ENCODE measurements at regions not wholly inside any gene's neighbourhood (a gene's known extent, or its start where the extent isn't known, plus 50 kb on each side); places are given as distances from the start of the nearest gene placed in this dataset.

GRCh38 chr18:53991805-53992204 is 232.7 kb downstream of the MBD2 start:
- H3K27ac Mint-ChIP-seq (ENCODE audit: unreplicated experiment), result no peak overlapping the region
- H3K4me3 Mint-ChIP-seq (ENCODE audit: unreplicated experiment), result no peak overlapping the region
- no peaks in the 10 kb centered on the region for H3K27me3 Mint-ChIP-seq (ENCODE audit: unreplicated experiment)

GRCh38 chr18:53991202-53991601 is 233.3 kb downstream of the MBD2 start:
- no peaks in the 10 kb centered on the region for H3K27me3 Mint-ChIP-seq (ENCODE audit: unreplicated experiment)
- no peak overlapping the region for H3K27ac Mint-ChIP-seq (ENCODE audit: unreplicated experiment)
- TF ChIP-seq CTCF (IDR thresholded peaks at IDR 0.05; ENCODE audit: unreplicated experiment), result no peak
- no peaks in the 10 kb centered on the region for H3K9me3 Mint-ChIP-seq (ENCODE audit: unreplicated experiment)
- H3K36me3 Mint-ChIP-seq (ENCODE audit: low read depth, unreplicated experiment), result no peaks in the 10 kb centered on the region
- no peak overlapping the region for H3K4me3 Mint-ChIP-seq (ENCODE audit: unreplicated experiment)
- no peaks in the 10 kb centered on the region for H3K4me1 Mint-ChIP-seq (ENCODE audit: unreplicated experiment)
- no peak for DNase-seq (ENCODE audit: low spot score)

More at GRCh38 chr18:53991805-53992204, 232.7 kb downstream of the MBD2 start:
- Mint-ChIP-seq H3K36me3 (ENCODE audit: low read depth, unreplicated experiment) (no peaks in the 10 kb centered on the region), H3K9me3 (ENCODE audit: unreplicated experiment) (no peaks in the 10 kb centered on the region), H3K4me1 (ENCODE audit: unreplicated experiment) (no peaks in the 10 kb centered on the region)
- no peak for TF ChIP-seq CTCF (IDR thresholded peaks at IDR 0.05; ENCODE audit: unreplicated experiment)
- no peak for DNase-seq (ENCODE audit: low spot score)

GRCh38 chr18:53990485-53990884 is 234.0 kb downstream of the MBD2 start:
- DNase-seq (ENCODE audit: low spot score), result no peak
- TF ChIP-seq CTCF (IDR thresholded peaks at IDR 0.05; ENCODE audit: unreplicated experiment), result no peak
- Mint-ChIP-seq H3K27me3 (ENCODE audit: unreplicated experiment) (no peaks in the 10 kb centered on the region), H3K27ac (ENCODE audit: unreplicated experiment) (no peak overlapping the region), H3K4me1 (ENCODE audit: unreplicated experiment) (no peaks in the 10 kb centered on the region), H3K36me3 (ENCODE audit: low read depth, unreplicated experiment) (no peaks in the 10 kb centered on the region), H3K9me3 (ENCODE audit: unreplicated experiment) (no peaks in the 10 kb centered on the region), H3K4me3 (ENCODE audit: unreplicated experiment) (no peak overlapping the region)

GRCh38 chr18:53984021-53984420 is 240.4 kb downstream of the MBD2 start:
- no peak overlapping the region for H3K27ac Mint-ChIP-seq (ENCODE audit: unreplicated experiment)
- TF ChIP-seq CTCF (IDR thresholded peaks at IDR 0.05; ENCODE audit: unreplicated experiment), result no peak
- no peak for DNase-seq (ENCODE audit: low spot score)
- peaks cover 10% of the 10 kb centered on the region for H3K36me3 Mint-ChIP-seq (ENCODE audit: low read depth, unreplicated experiment)
- H3K27me3 Mint-ChIP-seq (ENCODE audit: unreplicated experiment), result no peaks in the 10 kb centered on the region
- H3K4me1 Mint-ChIP-seq (ENCODE audit: unreplicated experiment), result no peaks in the 10 kb centered on the region
- peaks cover 9% of the 10 kb centered on the region for H3K9me3 Mint-ChIP-seq (ENCODE audit: unreplicated experiment)
- no peak overlapping the region for H3K4me3 Mint-ChIP-seq (ENCODE audit: unreplicated experiment)

- no peaks in the 10 kb centered on the region for H3K4me1 Mint-ChIP-seq (ENCODE audit: unreplicated experiment)
- H3K9me3 Mint-ChIP-seq (ENCODE audit: unreplicated experiment), result no peaks in the 10 kb centered on the region
- H3K36me3 Mint-ChIP-seq (ENCODE audit: low read depth, unreplicated experiment), result peaks cover 5% of the 10 kb centered on the region
- peaks cover 3% of the 10 kb centered on the region for H3K27me3 Mint-ChIP-seq (ENCODE audit: unreplicated experiment)
- TF ChIP-seq CTCF (IDR thresholded peaks at IDR 0.05; ENCODE audit: unreplicated experiment), result no peak
- no peak overlapping the region for H3K27ac Mint-ChIP-seq (ENCODE audit: unreplicated experiment)
- H3K4me3 Mint-ChIP-seq (ENCODE audit: unreplicated experiment), result no peak overlapping the region
- no peak for DNase-seq (ENCODE audit: low spot score)
Observed at GRCh38 chr18:53971331-53971730, 253.1 kb downstream of the MBD2 start.

All from endothelial cell (in vitro differentiated cells).